ENCODE measurements at regions not wholly inside any gene's neighbourhood (a gene's known extent, or its start where the extent isn't known, plus 50 kb on each side); places are given as distances from the start of the nearest gene placed in this dataset.

DNA sequence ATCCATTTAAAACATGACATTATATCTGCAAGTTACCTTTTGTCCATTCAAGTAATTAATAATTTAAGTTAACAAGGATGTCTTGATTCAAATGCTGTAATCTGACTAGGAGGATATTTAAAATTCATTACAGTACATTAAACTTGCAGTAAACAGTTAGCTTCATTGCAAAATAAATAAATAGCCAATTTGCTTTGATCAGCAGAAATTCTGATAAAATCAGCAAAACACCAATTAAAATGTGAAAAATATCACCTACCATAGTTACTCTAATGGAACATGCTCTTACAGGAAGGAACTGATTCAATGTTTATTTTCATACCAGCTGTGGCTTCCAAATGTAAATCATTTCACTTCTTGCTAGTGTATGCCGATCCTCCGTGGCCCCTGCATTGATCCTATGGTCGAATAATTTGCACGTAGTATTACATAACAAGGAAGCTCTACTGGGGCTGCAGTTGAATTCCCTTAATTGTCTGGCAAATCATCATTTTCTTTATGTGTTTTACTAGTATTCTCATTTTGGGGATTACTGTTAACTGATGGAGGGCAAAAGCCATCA, 150.7 kb downstream of the FOXB1 start:
- Histone ChIP-seq H3K4me3 (no peak overlapping the region), H3K27me3 (ENCODE audit: control insufficient read depth in 3 of 3, insufficient read depth in 3 of 3, low read length in 2 of 3) (peaks cover 0 to 7% (median 2%) of the 10 kb centered on the region in 3 donors), H3K27ac (ENCODE audit: low read depth in 1 of 2, low read length in 1 of 2) (no peak overlapping the region), H3K36me3 (ENCODE audit: control insufficient read depth in 4 of 4, insufficient read depth in 4 of 4, low read length in 4 of 4) (no peaks in the 10 kb centered on the region), H3K4me1 (ENCODE audit: control insufficient read depth in 5 of 5, insufficient read depth in 5 of 5, low read length in 5 of 5) (peaks cover 0 to 3% (median 0%) of the 10 kb centered on the region in 5 donors), H3K9me3 (ENCODE audit: control insufficient read depth in 4 of 4, insufficient read depth in 3 of 4, low read length in 3 of 4) (no peaks in the 10 kb centered on the region), H3K9ac (ENCODE audit: insufficient read depth in 1 of 2, low read length in 2 of 2) (no peak overlapping the region)
- DNase-seq: no peak
- no peak for ATAC-seq (ENCODE audit: insufficient read depth, low FRiP score)
- TF ChIP-seq, protein P1, sequence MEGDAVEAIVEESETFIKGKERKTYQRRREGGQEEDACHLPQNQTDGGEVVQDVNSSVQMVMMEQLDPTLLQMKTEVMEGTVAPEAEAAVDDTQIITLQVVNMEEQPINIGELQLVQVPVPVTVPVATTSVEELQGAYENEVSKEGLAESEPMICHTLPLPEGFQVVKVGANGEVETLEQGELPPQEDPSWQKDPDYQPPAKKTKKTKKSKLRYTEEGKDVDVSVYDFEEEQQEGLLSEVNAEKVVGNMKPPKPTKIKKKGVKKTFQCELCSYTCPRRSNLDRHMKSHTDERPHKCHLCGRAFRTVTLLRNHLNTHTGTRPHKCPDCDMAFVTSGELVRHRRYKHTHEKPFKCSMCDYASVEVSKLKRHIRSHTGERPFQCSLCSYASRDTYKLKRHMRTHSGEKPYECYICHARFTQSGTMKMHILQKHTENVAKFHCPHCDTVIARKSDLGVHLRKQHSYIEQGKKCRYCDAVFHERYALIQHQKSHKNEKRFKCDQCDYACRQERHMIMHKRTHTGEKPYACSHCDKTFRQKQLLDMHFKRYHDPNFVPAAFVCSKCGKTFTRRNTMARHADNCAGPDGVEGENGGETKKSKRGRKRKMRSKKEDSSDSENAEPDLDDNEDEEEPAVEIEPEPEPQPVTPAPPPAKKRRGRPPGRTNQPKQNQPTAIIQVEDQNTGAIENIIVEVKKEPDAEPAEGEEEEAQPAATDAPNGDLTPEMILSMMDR (IDR thresholded peaks at IDR 0.05; ENCODE audit: control extremely low read depth, extremely low read depth): no peak
- WGBS, 2 donors: 35 to 46% methylated on average over 4 of the region's 4 CpGs

DNA sequence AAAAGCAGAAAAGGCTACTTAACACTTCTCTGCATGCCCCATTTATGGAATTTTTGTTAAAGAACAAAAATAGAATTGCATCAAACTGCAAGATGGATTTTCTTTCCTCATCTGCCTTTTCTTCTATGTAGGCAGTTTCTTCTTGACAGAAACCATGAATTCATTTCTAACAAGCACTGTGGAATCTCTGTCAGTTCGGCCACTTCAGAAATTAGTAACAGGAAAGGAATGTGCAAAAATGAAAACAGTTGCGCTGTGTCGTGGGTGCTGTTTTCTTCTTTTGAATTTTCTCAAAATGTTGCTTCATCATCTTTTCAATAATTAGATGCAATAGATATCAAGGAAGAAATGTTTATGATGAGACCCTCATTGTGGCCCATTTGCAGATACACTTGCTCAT, 151.6 kb downstream of the FOXB1 start:
- Histone ChIP-seq H3K4me1 (ENCODE audit: control insufficient read depth in 5 of 5, insufficient read depth in 5 of 5, low read length in 5 of 5) (peaks cover 0 to 5% (median 0%) of the 10 kb centered on the region in 5 donors), H3K4me3 (no peak overlapping the region), H3K9ac (ENCODE audit: insufficient read depth in 1 of 2, low read length in 2 of 2) (no peak overlapping the region), H3K27ac (ENCODE audit: low read depth in 1 of 2, low read length in 1 of 2) (no peak overlapping the region), H3K9me3 (ENCODE audit: control insufficient read depth in 4 of 4, insufficient read depth in 3 of 4, low read length in 3 of 4) (no peaks in the 10 kb centered on the region), H3K36me3 (ENCODE audit: control insufficient read depth in 4 of 4, insufficient read depth in 4 of 4, low read length in 4 of 4) (no peaks in the 10 kb centered on the region), H3K27me3 (ENCODE audit: control insufficient read depth in 3 of 3, insufficient read depth in 3 of 3, low read length in 2 of 3) (peaks cover 0 to 7% (median 2%) of the 10 kb centered on the region in 3 donors)
- whole genome bisulfite sequencing, 2 donors: 56 to 70% methylated on average over 3 of the region's 3 CpGs
- DNase-seq (no peak), ATAC-seq (ENCODE audit: insufficient read depth, low FRiP score) (no peak)
- TF ChIP-seq, protein P1 (IDR thresholded peaks at IDR 0.05; ENCODE audit: control extremely low read depth, extremely low read depth): no peak

DNA sequence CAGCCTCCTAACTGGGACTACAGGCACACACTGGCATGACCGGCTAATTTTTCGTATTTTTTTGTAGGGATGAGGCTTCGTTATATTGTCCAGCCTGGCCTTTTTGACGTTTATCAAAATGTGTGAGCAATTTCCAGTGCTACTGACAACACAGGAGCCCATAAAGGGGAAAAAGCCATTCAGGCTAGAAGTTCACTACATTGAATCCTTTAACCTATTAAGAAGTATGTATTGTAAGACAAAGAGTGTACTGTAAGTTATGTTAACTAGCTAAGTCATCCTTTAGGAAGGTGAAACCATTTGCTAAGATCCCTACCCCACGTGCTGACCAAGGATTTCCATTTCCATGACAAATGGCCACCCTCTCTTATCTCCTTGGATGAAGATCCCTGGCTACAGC, 156.8 kb downstream of the FOXB1 start:
- Histone ChIP-seq H3K27ac (ENCODE audit: low read depth in 1 of 2, low read length in 1 of 2) (no peak overlapping the region), H3K4me3 (no peak overlapping the region), H3K36me3 (ENCODE audit: control insufficient read depth in 4 of 4, insufficient read depth in 4 of 4, low read length in 4 of 4) (no peaks in the 10 kb centered on the region), H3K9me3 (ENCODE audit: control insufficient read depth in 4 of 4, insufficient read depth in 3 of 4, low read length in 3 of 4) (no peaks in the 10 kb centered on the region), H3K27me3 (ENCODE audit: control insufficient read depth in 3 of 3, insufficient read depth in 3 of 3, low read length in 2 of 3) (peaks cover 0 to 2% (median 0%) of the 10 kb centered on the region in 3 donors), H3K9ac (ENCODE audit: insufficient read depth in 1 of 2, low read length in 2 of 2) (no peak overlapping the region), H3K4me1 (ENCODE audit: control insufficient read depth in 5 of 5, insufficient read depth in 5 of 5, low read length in 5 of 5) (peaks cover 0 to 5% (median 0%) of the 10 kb centered on the region in 5 donors)
- ATAC-seq (ENCODE audit: insufficient read depth, low FRiP score) (no peak), DNase-seq (no peak)
- TF ChIP-seq, protein P1 (IDR thresholded peaks at IDR 0.05; ENCODE audit: control extremely low read depth, extremely low read depth): no peak
- 80% methylated on average over 5 of the region's 5 CpGs for WGBS, 2 donors

DNA sequence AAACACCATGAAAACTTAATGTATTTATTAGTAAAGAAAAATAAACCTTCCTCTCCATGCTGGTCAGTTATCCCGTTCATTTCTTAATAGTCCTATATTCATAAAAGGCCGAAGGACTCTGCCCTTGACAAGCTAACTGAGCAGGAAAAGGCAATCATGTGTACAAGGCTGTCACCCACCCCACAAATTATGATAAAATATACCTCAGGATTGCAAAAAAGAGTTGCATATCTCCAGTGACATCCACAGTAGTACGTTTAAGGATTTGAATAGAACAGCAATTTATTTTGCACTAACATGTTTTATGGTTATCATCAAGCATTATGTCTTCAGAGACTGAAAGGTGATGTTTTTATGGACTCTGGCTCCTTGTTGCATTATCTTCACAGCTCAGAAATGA, 157.6 kb downstream of the FOXB1 start:
- TF ChIP-seq, protein P1 (IDR thresholded peaks at IDR 0.05; ENCODE audit: control extremely low read depth, extremely low read depth): no peak
- H3K4me3 ChIP-seq: no peak overlapping the region
- H3K27ac ChIP-seq (ENCODE audit: low read depth in 1 of 2, low read length in 1 of 2): no peak overlapping the region
- no peak for DNase-seq
- H3K9me3 ChIP-seq (ENCODE audit: control insufficient read depth in 4 of 4, insufficient read depth in 3 of 4, low read length in 3 of 4): no peaks in the 10 kb centered on the region
- H3K9ac ChIP-seq (ENCODE audit: insufficient read depth in 1 of 2, low read length in 2 of 2): no peak overlapping the region
- H3K4me1 ChIP-seq (ENCODE audit: control insufficient read depth in 5 of 5, insufficient read depth in 5 of 5, low read length in 5 of 5): peaks cover 0 to 5% (median 0%) of the 10 kb centered on the region in 5 donors
- no peak for ATAC-seq (ENCODE audit: insufficient read depth, low FRiP score)
- H3K36me3 ChIP-seq (ENCODE audit: control insufficient read depth in 4 of 4, insufficient read depth in 4 of 4, low read length in 4 of 4): no peaks in the 10 kb centered on the region
- 67% methylated on average over 3 of the region's 3 CpGs for WGBS, 2 donors
- H3K27me3 ChIP-seq (ENCODE audit: control insufficient read depth in 3 of 3, insufficient read depth in 3 of 3, low read length in 2 of 3): peaks cover 0 to 2% (median 0%) of the 10 kb centered on the region in 3 donors

Data from lung (tissue), 11 donors.